ENCODE measurements at regions not wholly inside any gene's neighbourhood (a gene's known extent, or its start where the extent isn't known, plus 50 kb on each side); places are given as distances from the start of the nearest gene placed in this dataset.
"Not testable (repeated sequence)": the region's sequence is repeated elsewhere in the genome, so short reads cannot be mapped to it uniquely, and the experiment has no call there.

GRCh38 chr5:9731159-9731558, 101.0 kb upstream of the TAS2R1 start:
- no peak for DNase-seq (ENCODE audit: low read depth)

GRCh38 chr5:9728261-9728660, 98.1 kb upstream of the TAS2R1 start:
- no peak for DNase-seq (ENCODE audit: low read depth)

- no peak for DNase-seq (ENCODE audit: low read depth)
Measured at GRCh38 chr5:9726931-9727330, 96.8 kb upstream of the TAS2R1 start.

- not testable (repeated sequence) for DNase-seq (ENCODE audit: low read depth)
Measured at GRCh38 chr5:9725265-9725664, 95.1 kb upstream of the TAS2R1 start.

- DNase-seq (ENCODE audit: low read depth), result no peak
Measured at GRCh38 chr5:9724707-9725106, 94.6 kb upstream of the TAS2R1 start.

- DNase-seq (ENCODE audit: low read depth), result no peak
Measured at GRCh38 chr5:9722601-9723180, 92.5 kb upstream of the TAS2R1 start.

GRCh38 chr5:9721161-9721560, 91.0 kb upstream of the TAS2R1 start:
- DNase-seq (ENCODE audit: low read depth), result no peak

GRCh38 chr5:9720361-9720760, 90.2 kb upstream of the TAS2R1 start:
- DNase-seq (ENCODE audit: low read depth), result no peak

- peak; percentile 91 for DNase-seq (ENCODE audit: low read depth)
Measured at GRCh38 chr5:9716838-9717281, 86.7 kb upstream of the TAS2R1 start.

- peak; percentile 84 for DNase-seq (ENCODE audit: low read depth)
Measured at GRCh38 chr5:9715891-9716335, 85.8 kb upstream of the TAS2R1 start.

- DNase-seq (ENCODE audit: low read depth), result peak; percentile 51
Measured at GRCh38 chr5:9713959-9714586, 83.9 kb upstream of the TAS2R1 start.

- no peak for DNase-seq (ENCODE audit: low read depth)
Measured at GRCh38 chr5:9713356-9713755, 83.2 kb upstream of the TAS2R1 start.

- DNase-seq (ENCODE audit: low read depth), result no peak
Measured at GRCh38 chr5:9712911-9713310, 82.8 kb upstream of the TAS2R1 start.

- DNase-seq (ENCODE audit: low read depth), result peak; percentile 94
Measured at GRCh38 chr5:9712506-9712905, 82.4 kb upstream of the TAS2R1 start.

- DNase-seq (ENCODE audit: low read depth), result no peak
Measured at GRCh38 chr5:9710069-9710468, 79.9 kb upstream of the TAS2R1 start.

- DNase-seq (ENCODE audit: low read depth), result peak; percentile 70
Measured at GRCh38 chr5:9707732-9708462, 77.7 kb upstream of the TAS2R1 start.

- peak; percentile 81 for DNase-seq (ENCODE audit: low read depth)
Measured at GRCh38 chr5:9699681-9700080, 69.5 kb upstream of the TAS2R1 start.

GRCh38 chr5:9698841-9699240, 68.7 kb upstream of the TAS2R1 start:
- DNase-seq (ENCODE audit: low read depth), result no peak

GRCh38 chr5:9698125-9698826, 68.1 kb upstream of the TAS2R1 start:
- DNase-seq (ENCODE audit: low read depth), result peak; percentile 90

- DNase-seq (ENCODE audit: low read depth), result peak; percentile 23
Measured at GRCh38 chr5:9692576-9692975, 62.4 kb upstream of the TAS2R1 start.

GRCh38 chr5:9691261-9691660, 61.1 kb upstream of the TAS2R1 start:
- no peak for DNase-seq (ENCODE audit: low read depth)

GRCh38 chr5:9690751-9691150, 60.6 kb upstream of the TAS2R1 start:
- DNase-seq (ENCODE audit: low read depth), result no peak

- DNase-seq (ENCODE audit: low read depth), result peak; percentile 91
Measured at GRCh38 chr5:9686216-9686615, 56.1 kb upstream of the TAS2R1 start.

Data from EH (cell line).